GM12878 (cell line): ENCODE measurements at regions not wholly inside any gene's neighbourhood (a gene's known extent, or its start where the extent isn't known, plus 50 kb on each side); places are given as distances from the start of the nearest gene placed in this dataset.

Experiments used
- E2F8 ChIP-seq: fragments of 450-650 bp; IDR thresholded peaks from 2 replicates; pipeline ENCODE4 v1.6.1; 2018; ENCODE audit warnings: mild to moderate bottlenecking, low read depth, moderate library complexity; ENCODE audit not compliant: partially characterized antibody
- SREBF1 ChIP-seq: IDR thresholded peaks from 2 replicates; pipeline ENCODE4 v1.6.1; 2012; ENCODE audit warnings: mild to moderate bottlenecking, low read length
- TAF1 ChIP-seq: IDR thresholded peaks from 2 replicates; pipeline ENCODE4 v1.6.1; 2011; ENCODE audit warnings: mild to moderate bottlenecking, low read depth, low read length, borderline replicate concordance
- YY1 ChIP-seq: IDR thresholded peaks from 2 replicates; pipeline ENCODE4 v1.6.1; 2011; ENCODE audit warnings: low read depth, mild to moderate bottlenecking, low read length
- TF ChIP-seq, protein P1 (sequence below), 3 experiments: IDR thresholded peaks in 2 of 3; conservative IDR thresholded peaks in 1 of 3; 2 replicates each; pipeline ENCODE4 v1.5.1; 2011; ENCODE audit warnings: low read depth in 3 of 3, low read length in 3 of 3, mild to moderate bottlenecking in 3 of 3, control low read depth in 2 of 3, moderate library complexity in 2 of 3, inconsistent platforms in 1 of 3, mixed read lengths in 1 of 3; ENCODE audit not compliant: control insufficient read depth in 2 of 3, insufficient read depth in 1 of 3; ENCODE audit errors: extremely low read depth in 1 of 3
- TF ChIP-seq, protein P2 (sequence below): fragments of 450-650 bp; IDR thresholded peaks from 2 replicates; pipeline ENCODE4 v1.6.1; 2017; ENCODE audit warnings: antibody characterized with exemption, mild to moderate bottlenecking, moderate library complexity

GRCh38 chr1:147473733-147474049, 67.6 kb upstream of the BCL9 start (continued):
- TF ChIP-seq, protein P1, sequence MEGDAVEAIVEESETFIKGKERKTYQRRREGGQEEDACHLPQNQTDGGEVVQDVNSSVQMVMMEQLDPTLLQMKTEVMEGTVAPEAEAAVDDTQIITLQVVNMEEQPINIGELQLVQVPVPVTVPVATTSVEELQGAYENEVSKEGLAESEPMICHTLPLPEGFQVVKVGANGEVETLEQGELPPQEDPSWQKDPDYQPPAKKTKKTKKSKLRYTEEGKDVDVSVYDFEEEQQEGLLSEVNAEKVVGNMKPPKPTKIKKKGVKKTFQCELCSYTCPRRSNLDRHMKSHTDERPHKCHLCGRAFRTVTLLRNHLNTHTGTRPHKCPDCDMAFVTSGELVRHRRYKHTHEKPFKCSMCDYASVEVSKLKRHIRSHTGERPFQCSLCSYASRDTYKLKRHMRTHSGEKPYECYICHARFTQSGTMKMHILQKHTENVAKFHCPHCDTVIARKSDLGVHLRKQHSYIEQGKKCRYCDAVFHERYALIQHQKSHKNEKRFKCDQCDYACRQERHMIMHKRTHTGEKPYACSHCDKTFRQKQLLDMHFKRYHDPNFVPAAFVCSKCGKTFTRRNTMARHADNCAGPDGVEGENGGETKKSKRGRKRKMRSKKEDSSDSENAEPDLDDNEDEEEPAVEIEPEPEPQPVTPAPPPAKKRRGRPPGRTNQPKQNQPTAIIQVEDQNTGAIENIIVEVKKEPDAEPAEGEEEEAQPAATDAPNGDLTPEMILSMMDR (IDR thresholded peaks at IDR 0.05 in 2 of 3, conservative IDR thresholded peaks at IDR 0.05 in 1 of 3; ENCODE audit: control insufficient read depth in 2 of 3, extremely low read depth in 1 of 3, insufficient read depth in 1 of 3, low read depth in 3 of 3, low read length in 3 of 3), result no peak
- TF ChIP-seq TAF1, result no peak
- TF ChIP-seq YY1, result no peak
- TF ChIP-seq, protein P2, sequence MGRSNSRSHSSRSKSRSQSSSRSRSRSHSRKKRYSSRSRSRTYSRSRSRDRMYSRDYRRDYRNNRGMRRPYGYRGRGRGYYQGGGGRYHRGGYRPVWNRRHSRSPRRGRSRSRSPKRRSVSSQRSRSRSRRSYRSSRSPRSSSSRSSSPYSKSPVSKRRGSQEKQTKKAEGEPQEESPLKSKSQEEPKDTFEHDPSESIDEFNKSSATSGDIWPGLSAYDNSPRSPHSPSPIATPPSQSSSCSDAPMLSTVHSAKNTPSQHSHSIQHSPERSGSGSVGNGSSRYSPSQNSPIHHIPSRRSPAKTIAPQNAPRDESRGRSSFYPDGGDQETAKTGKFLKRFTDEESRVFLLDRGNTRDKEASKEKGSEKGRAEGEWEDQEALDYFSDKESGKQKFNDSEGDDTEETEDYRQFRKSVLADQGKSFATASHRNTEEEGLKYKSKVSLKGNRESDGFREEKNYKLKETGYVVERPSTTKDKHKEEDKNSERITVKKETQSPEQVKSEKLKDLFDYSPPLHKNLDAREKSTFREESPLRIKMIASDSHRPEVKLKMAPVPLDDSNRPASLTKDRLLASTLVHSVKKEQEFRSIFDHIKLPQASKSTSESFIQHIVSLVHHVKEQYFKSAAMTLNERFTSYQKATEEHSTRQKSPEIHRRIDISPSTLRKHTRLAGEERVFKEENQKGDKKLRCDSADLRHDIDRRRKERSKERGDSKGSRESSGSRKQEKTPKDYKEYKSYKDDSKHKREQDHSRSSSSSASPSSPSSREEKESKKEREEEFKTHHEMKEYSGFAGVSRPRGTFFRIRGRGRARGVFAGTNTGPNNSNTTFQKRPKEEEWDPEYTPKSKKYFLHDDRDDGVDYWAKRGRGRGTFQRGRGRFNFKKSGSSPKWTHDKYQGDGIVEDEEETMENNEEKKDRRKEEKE, result no peak
- no peak for TF ChIP-seq SREBF1
- no peak for TF ChIP-seq E2F8
- TF ChIP-seq, all 136 proteins: peak for 0
